Endothelial cell of umbilical vein (primary cell): ENCODE measurements at regions not wholly inside any gene's neighbourhood (a gene's known extent, or its start where the extent isn't known, plus 50 kb on each side); places are given as distances from the start of the nearest gene placed in this dataset.
"Not testable (repeated sequence)": the region's sequence is repeated elsewhere in the genome, so short reads cannot be mapped to it uniquely, and the experiment has no call there.

ENCODE experiments used
- BruUV-seq: library from RNA; stranded (reverse); fragments of 400-500 nt; replicated peaks from 2 replicates; lab custom pipeline; 2021; lab: Mats Ljungman, UMichigan
- CTCF ChIA-PET: fragments of 300-600, 350-600 bp; sonication (Branson Sonifier 250); formaldehyde crosslinking; loops from one replicate; lab custom pipeline; 2021; ENCODE audit warnings: antibody characterized with exemption, inconsistent platforms; lab: Charles Lee
- POLR2A ChIA-PET: fragments of 300-600, 350-600 bp; sonication (Branson Sonifier 250); formaldehyde crosslinking; loops from one replicate; lab custom pipeline; 2021; ENCODE audit warnings: antibody characterized with exemption, inconsistent platforms; lab: Charles Lee
- DNase-seq: peaks from one replicate; pipeline ENCODE4 v3.0.0-alpha.2; 2011; ENCODE audit warnings: low read depth, low spot score
- FAIRE-seq: peaks from 2 replicates; lab custom pipeline; 2011; peaks lifted over from hg19 to GRCh38; lab: Jason Lieb, UNC
- H2AFZ ChIP-seq: 2 replicates; pipeline ENCODE4 v1.6.0; 2012; ENCODE audit warnings: low read depth, low read length, control low read depth, inconsistent platforms
- H3K27ac ChIP-seq: 2 replicates; pipeline ENCODE4 v1.5.1; 2011; ENCODE audit warnings: low read depth, mild to moderate bottlenecking, control low read depth, low read length, moderate library complexity; ENCODE audit not compliant: insufficient read depth
- H3K27me3 ChIP-seq, 2 experiments: 2 replicates each; pipeline versions ENCODE4 v1.6.0 to v1.6.1; 2011; ENCODE audit warnings: low read length in 2 of 2, mixed read lengths in 1 of 2; ENCODE audit not compliant: control insufficient read depth in 2 of 2, insufficient read depth in 2 of 2
- H3K36me3 ChIP-seq, 2 experiments: 2 replicates in 1 of 2; 3 replicates in 1 of 2; pipeline ENCODE4 v1.5.1; 2011; ENCODE audit warnings: low read length in 2 of 2, mild to moderate bottlenecking in 1 of 2, moderate library complexity in 1 of 2; ENCODE audit not compliant: control insufficient read depth in 2 of 2, insufficient read depth in 2 of 2; ENCODE audit errors: extremely low read depth in 1 of 2
- H3K4me1 ChIP-seq: 3 replicates; pipeline ENCODE4 v1.5.1; 2011; ENCODE audit warnings: mild to moderate bottlenecking, low read length; ENCODE audit not compliant: control insufficient read depth, insufficient read depth; ENCODE audit errors: extremely low read depth
- H3K4me2 ChIP-seq: 2 replicates; pipeline ENCODE4 v1.6.1; 2011; ENCODE audit warnings: low read length, control low read depth, mixed read lengths; ENCODE audit not compliant: insufficient read depth
- H3K4me3 ChIP-seq, 3 experiments: fragments of 200-600 bp in 1 of 3; sonication (generic), shearing (Covaris generic) in 1 of 3; replicated peaks in 1 of 3; 2 replicates each; pipeline ENCODE4 v1.5.1; 2011 to 2016; ENCODE audit warnings: control low read depth in 3 of 3, low read length in 3 of 3, mild to moderate bottlenecking in 2 of 3, inconsistent platforms in 1 of 3, low read depth in 1 of 3, moderate library complexity in 1 of 3; ENCODE audit not compliant: insufficient read depth in 1 of 3
- H3K79me2 ChIP-seq: 2 replicates; pipeline ENCODE4 v1.6.0; 2012; ENCODE audit warnings: low read length, inconsistent platforms; ENCODE audit not compliant: control insufficient read depth, insufficient read depth
- H3K9ac ChIP-seq: replicated peaks from 2 replicates; pipeline ENCODE3; 2011; ENCODE audit warnings: low read length, control low read depth; ENCODE audit not compliant: insufficient read depth; ENCODE audit errors: extremely low read depth
- H3K9me1 ChIP-seq: replicated peaks from 3 replicates; pipeline ENCODE4 v1.6.0; 2011; ENCODE audit warnings: mild to moderate bottlenecking, low read length; ENCODE audit not compliant: control insufficient read depth, insufficient read depth; ENCODE audit errors: extremely low read depth
- H3K9me3 ChIP-seq: replicated peaks from 2 replicates; pipeline ENCODE4 v1.5.1; 2012; ENCODE audit warnings: low read length, inconsistent platforms; ENCODE audit not compliant: control insufficient read depth, insufficient read depth
- H4K20me1 ChIP-seq: replicated peaks from 2 replicates; pipeline ENCODE3; 2011; ENCODE audit warnings: mild to moderate bottlenecking, low read length; ENCODE audit not compliant: control insufficient read depth, insufficient read depth; ENCODE audit errors: extremely low read depth
- CTCF ChIP-seq, 2 donors: IDR thresholded peaks; 1 replicate in 1 of 2; 2 replicates in 1 of 2; pipeline ENCODE4 v1.5.1; 2011; ENCODE audit warnings: low read length in 2 of 2, mild to moderate bottlenecking in 2 of 2, moderate library complexity in 2 of 2, control low read depth in 1 of 2, inconsistent platforms in 1 of 2, low read depth in 1 of 2; ENCODE audit not compliant: insufficient read depth in 1 of 2; ENCODE audit errors: extremely low read depth in 1 of 2
- EZH2 ChIP-seq: IDR thresholded peaks from 2 replicates; pipeline ENCODE4 v1.6.1; 2012; ENCODE audit warnings: borderline replicate concordance, low read depth, mild to moderate bottlenecking, moderate library complexity, low read length, inconsistent platforms; ENCODE audit not compliant: severe bottlenecking
- FOS ChIP-seq: IDR thresholded peaks from 2 replicates; pipeline ENCODE4 v1.6.1; 2011; ENCODE audit warnings: mild to moderate bottlenecking, low read length, moderate library complexity, borderline replicate concordance; ENCODE audit not compliant: insufficient read depth
- GATA2 ChIP-seq: IDR thresholded peaks from 2 replicates; pipeline ENCODE4 v1.7.0; 2011; ENCODE audit warnings: low read depth, mild to moderate bottlenecking, moderate library complexity, mixed read lengths, low read length; ENCODE audit not compliant: insufficient read length, insufficient read depth
- JUN ChIP-seq: IDR thresholded peaks from 2 replicates; pipeline ENCODE4 v1.6.1; 2011; ENCODE audit warnings: borderline replicate concordance, low read depth; ENCODE audit not compliant: insufficient read length, insufficient read depth
- MAX ChIP-seq: IDR thresholded peaks from 2 replicates; pipeline ENCODE4 v1.6.1; 2011; ENCODE audit not compliant: insufficient read depth, insufficient read length
- MYC ChIP-seq: IDR thresholded peaks from one replicate; pipeline ENCODE4 v1.6.1; 2011; ENCODE audit warnings: mild to moderate bottlenecking, low read depth, low read length
- POLR2A ChIP-seq: IDR thresholded peaks from 2 replicates; pipeline ENCODE4 v1.6.1; 2012; ENCODE audit warnings: low read depth, mild to moderate bottlenecking, control low read depth, low read length
- POLR2AphosphoS5 ChIP-seq: IDR thresholded peaks from 2 replicates; pipeline ENCODE4 v1.6.1; 2012; ENCODE audit warnings: low read depth, mild to moderate bottlenecking, control low read depth, low read length, moderate library complexity; ENCODE audit not compliant: insufficient read depth
- dilution Hi-C: fragments of 300-500 bp; cut with MboI; formaldehyde crosslinking; loops from one replicate; pipeline ENCODE4 v1.15.0; 2019; ENCODE audit warnings: low sequenced_read_pairs; ENCODE audit not compliant: extremely low pct_ligation_motif_present
- intact Hi-C: fragments of 100-400 bp; cut with micrococcal nuclease; formaldehyde crosslinking; loops from one replicate; pipeline ENCODE4 v1.10.0; 2022

GRCh38 chr11:135015966-135016365 is 603.9 kb upstream of the B3GAT1 start:
- H4K20me1 ChIP-seq, result no peaks in the 10 kb centered on the region
- BruUV-seq, result no TSS peak
- no peak for DNase-seq
- H3K27me3 ChIP-seq, result no peaks in the 10 kb centered on the region
- CTCF ChIA-PET, result no interaction called here
- no peaks in the 10 kb centered on the region for H3K9me3 ChIP-seq
- intact Hi-C loops (no loop called here), dilution Hi-C loops (no loop called here)
- POLR2A ChIA-PET, result no interaction called here
- H3K4me3 ChIP-seq, result no peak overlapping the region
- no peak overlapping the region for H3K27ac ChIP-seq
- H3K9ac ChIP-seq, result no peak overlapping the region
- H2AFZ ChIP-seq, result no peak overlapping the region
- H3K9me1 ChIP-seq, result no peaks in the 10 kb centered on the region
- no peak for FAIRE-seq
- H3K79me2 ChIP-seq, result no peaks in the 10 kb centered on the region
- TF ChIP-seq FOS (no peak), MYC (no peak), GATA2 (no peak), POLR2AphosphoS5 (no peak), CTCF (IDR thresholded peaks at IDR 0.05; ENCODE audit: extremely low read depth in 1 of 2, insufficient read depth in 1 of 2, low read depth in 1 of 2, low read length in 2 of 2) (no peak), JUN (no peak), POLR2A (no peak), EZH2 (no peak), MAX (no peak)
- no peaks in the 10 kb centered on the region for H3K4me1 ChIP-seq
- H3K36me3 ChIP-seq, result no peaks in the 10 kb centered on the region
- H3K4me2 ChIP-seq, result no peak overlapping the region

- H2AFZ ChIP-seq, H3K9me3 ChIP-seq, H3K36me3 ChIP-seq, FAIRE-seq, H3K9ac ChIP-seq, dilution Hi-C loops, CTCF ChIA-PET, POLR2A ChIA-PET, DNase-seq, H3K79me2 ChIP-seq, H3K4me3 ChIP-seq, H3K27ac ChIP-seq, H4K20me1 ChIP-seq, H3K9me1 ChIP-seq, H3K4me2 ChIP-seq, intact Hi-C loops, BruUV-seq, H3K27me3 ChIP-seq, H3K4me1 ChIP-seq: not testable (repeated sequence)
These were observed 599.3 kb upstream of the B3GAT1 start for GRCh38 chr11:135011313-135011712.
